Posterior vena cava (tissue), 2 donors: ENCODE measurements at regions not wholly inside any gene's neighbourhood (a gene's known extent, or its start where the extent isn't known, plus 50 kb on each side); places are given as distances from the start of the nearest gene placed in this dataset.

ENCODE experiments used
- DNase-seq: peaks from one replicate; pipeline ENCODE4 v3.0.0-alpha.2; 2020; ENCODE audit warnings: low spot score
- intact Hi-C, 2 donors: fragments of 100-400 bp; cut with DNase I; formaldehyde crosslinking; loops; one replicate each; pipeline versions ENCODE4 v1.14.1 to v1.14.2; 2022 to 2023
- donor health status: DM: yes; HTN: yes; CAD: no.
- donor health status: DM: yes; HTN: yes; CAD: no.

- no peak for DNase-seq
- intact Hi-C loops: no loop called here
These were observed 904.8 kb upstream of the PCDH20 start for GRCh38 chr13:62320129-62321108.

- intact Hi-C loops: no loop called here
- no peak for DNase-seq
These were observed 894.3 kb upstream of the PCDH20 start for GRCh38 chr13:62309904-62310303.

GRCh38 chr13:62305756-62306155, 890.1 kb upstream of the PCDH20 start:
- no peak for DNase-seq
- intact Hi-C loops: no loop called here

GRCh38 chr13:62302341-62302740, 886.7 kb upstream of the PCDH20 start:
- intact Hi-C loops: no loop called here
- no peak for DNase-seq

GRCh38 chr13:62299988-62300387, 884.3 kb upstream of the PCDH20 start:
- no peak for DNase-seq
- intact Hi-C loops: no loop called here

- intact Hi-C loops: no loop called here
These were observed 881.2 kb upstream of the PCDH20 start for GRCh38 chr13:62296812-62297211.

GRCh38 chr13:62294244-62294643, 878.6 kb upstream of the PCDH20 start:
- intact Hi-C loops: no loop called here
- DNase-seq: no peak

More at GRCh38 chr13:62296812-62297211, 881.2 kb upstream of the PCDH20 start:
- no peak for DNase-seq

- DNase-seq: no peak
- intact Hi-C loops: no loop called here
These were observed 877.2 kb upstream of the PCDH20 start for GRCh38 chr13:62292714-62293480.

GRCh38 chr13:62290542-62290941, 874.9 kb upstream of the PCDH20 start:
- intact Hi-C loops: no loop called here
- no peak for DNase-seq

- intact Hi-C loops: no loop called here
- no peak for DNase-seq
These were observed 872.1 kb upstream of the PCDH20 start for GRCh38 chr13:62287764-62288163.

GRCh38 chr13:62280590-62280989, 864.9 kb upstream of the PCDH20 start:
- DNase-seq: no peak
- intact Hi-C loops: no loop called here

GRCh38 chr13:62278271-62278670, 862.6 kb upstream of the PCDH20 start:
- intact Hi-C loops: no loop called here
- DNase-seq: no peak

GRCh38 chr13:62251734-62252133, 836.1 kb upstream of the PCDH20 start:
- intact Hi-C loops: no loop called here
- no peak for DNase-seq

GRCh38 chr13:62250501-62251201, 835.0 kb upstream of the PCDH20 start:
- peak; percentile 44 for DNase-seq
- intact Hi-C loops: no loop called here

GRCh38 chr13:62246581-62246980, 830.9 kb upstream of the PCDH20 start:
- DNase-seq: no peak
- intact Hi-C loops: no loop called here

GRCh38 chr13:62243106-62243505, 827.5 kb upstream of the PCDH20 start:
- intact Hi-C loops: no loop called here
- DNase-seq: no peak

- no peak for DNase-seq
- intact Hi-C loops: no loop called here
These were observed 819.3 kb upstream of the PCDH20 start for GRCh38 chr13:62234780-62235440.

GRCh38 chr13:62210951-62211350, 795.3 kb upstream of the PCDH20 start:
- DNase-seq: no peak
- intact Hi-C loops: no loop called here

GRCh38 chr13:62209529-62209928, 793.9 kb upstream of the PCDH20 start:
- no peak for DNase-seq
- intact Hi-C loops: no loop called here
